SHP77 (cell line): ENCODE measurements at regions not wholly inside any gene's neighbourhood (a gene's known extent, or its start where the extent isn't known, plus 50 kb on each side); places are given as distances from the start of the nearest gene placed in this dataset.
A peak's percentile ranks its signal among the peaks of the same experiment; 100 is the strongest.
"Not testable (repeated sequence)": the region's sequence is repeated elsewhere in the genome, so short reads cannot be mapped to it uniquely, and the experiment has no call there.

ENCODE experiments used
- DNase-seq, 2 experiments: peaks; one replicate each; lab custom pipeline; 2025; lab: John Stamatoyannopoulos, UW

- not testable (repeated sequence) for DNase-seq
Observed at GRCh38 chr5:34329201-34329600, 286.2 kb upstream of the C1QTNF3 start.

DNA sequence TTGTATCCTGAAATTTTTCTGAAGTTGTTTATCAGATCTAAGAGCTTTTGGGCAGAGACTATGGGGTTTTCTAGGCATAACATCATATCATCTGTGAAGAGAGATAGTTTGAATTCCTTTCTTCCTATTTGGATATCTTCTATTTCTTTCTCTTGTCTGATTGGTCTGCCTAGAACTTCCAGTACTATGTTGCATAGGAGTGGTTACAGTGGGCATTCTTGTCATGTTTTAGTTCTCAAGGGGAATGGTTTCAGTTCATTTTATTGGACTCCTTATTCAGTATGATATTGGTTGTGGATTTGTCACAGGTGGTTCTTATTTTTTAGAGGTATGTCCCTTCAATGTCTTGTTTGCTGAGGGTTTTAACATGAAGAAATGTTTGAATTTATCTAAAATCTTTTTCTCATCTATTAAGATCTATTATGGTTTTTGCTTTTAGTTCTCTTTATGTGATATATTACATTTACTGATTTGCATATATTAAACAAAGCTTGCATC lies 286.6 kb upstream of the C1QTNF3 start:
- DNase-seq: not testable (repeated sequence)

- DNase-seq: not testable (repeated sequence)
Observed at GRCh38 chr5:34331928-34332454, 289.0 kb upstream of the C1QTNF3 start.

DNA sequence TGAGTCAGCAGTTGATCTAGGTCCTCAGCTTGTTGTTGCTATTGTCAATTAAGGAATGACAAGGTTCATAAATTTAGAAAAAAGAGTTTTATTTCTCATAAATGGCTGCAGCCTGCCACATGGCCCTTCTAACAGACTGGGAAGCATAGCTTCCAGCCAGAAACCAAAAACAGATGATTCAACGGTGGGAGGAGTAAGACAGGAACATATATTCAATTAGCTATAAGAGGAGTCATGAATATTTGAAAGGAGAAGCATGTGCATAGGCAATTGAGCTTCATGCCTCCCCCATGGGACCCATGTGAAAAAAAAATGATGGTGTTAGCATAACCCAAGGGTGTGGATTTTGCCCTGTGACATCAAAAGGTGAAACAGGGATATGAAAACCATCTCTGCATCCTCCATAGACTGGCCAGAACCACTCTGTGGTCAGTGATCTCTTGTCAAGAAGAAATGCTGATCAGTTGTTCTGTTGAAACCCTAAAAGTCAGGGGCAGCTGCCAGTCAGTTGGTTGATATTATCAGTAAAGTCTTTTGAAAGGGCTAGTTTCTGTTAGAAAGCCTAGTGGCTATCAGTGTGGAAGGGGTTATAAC lies 296.5 kb upstream of the C1QTNF3 start:
- not testable (repeated sequence) for DNase-seq

DNA sequence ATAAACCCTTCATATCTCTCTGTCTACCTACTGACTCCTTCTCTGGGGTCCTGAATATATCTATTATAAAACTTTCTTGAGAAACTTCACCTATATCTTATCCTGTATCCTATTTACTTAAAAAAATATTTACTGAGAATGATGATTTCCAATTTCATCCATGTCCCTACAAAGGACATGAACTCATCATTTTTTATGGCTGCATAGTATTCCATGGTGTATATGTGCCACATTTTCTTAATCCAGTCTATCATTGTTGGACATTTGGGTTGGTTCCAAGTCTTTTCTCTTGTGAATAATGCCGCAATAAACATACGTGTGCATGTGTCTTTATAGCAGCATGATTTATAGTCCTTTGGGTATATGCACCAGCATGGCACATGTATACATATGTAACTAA lies 301.7 kb upstream of the RAI14 start:
- not testable (repeated sequence) for DNase-seq

- DNase-seq: not testable (repeated sequence)
Observed at GRCh38 chr5:34371417-34371816, 284.7 kb upstream of the RAI14 start.

- not testable (repeated sequence) for DNase-seq
Observed at GRCh38 chr5:34371817-34372216, 284.3 kb upstream of the RAI14 start.

- DNase-seq: peak; percentile 51 to 83
Observed at GRCh38 chr5:34372739-34373138, 283.4 kb upstream of the RAI14 start.

- DNase-seq: not testable (repeated sequence)
Observed at GRCh38 chr5:34377651-34378050, 278.5 kb upstream of the RAI14 start.

DNA sequence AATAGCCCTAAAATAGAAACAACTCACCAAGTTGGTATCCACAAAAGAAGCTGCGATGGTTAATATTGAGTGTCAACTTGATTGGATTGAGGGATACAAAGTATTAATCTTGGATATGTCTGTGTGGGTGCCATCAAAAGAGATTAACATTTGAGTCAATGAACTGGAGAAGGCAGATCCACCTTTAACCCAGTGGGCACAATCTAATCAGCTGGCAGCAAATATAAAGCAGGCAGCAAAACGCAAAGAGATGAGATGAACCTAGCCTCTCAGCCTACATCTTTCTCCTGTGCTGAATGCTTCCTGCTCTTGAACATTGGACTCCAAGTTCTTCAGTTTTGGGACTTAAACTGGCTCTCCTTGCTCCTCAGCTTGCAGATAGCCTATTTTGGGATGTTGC lies 277.6 kb upstream of the RAI14 start:
- DNase-seq: not testable (repeated sequence)

DNA sequence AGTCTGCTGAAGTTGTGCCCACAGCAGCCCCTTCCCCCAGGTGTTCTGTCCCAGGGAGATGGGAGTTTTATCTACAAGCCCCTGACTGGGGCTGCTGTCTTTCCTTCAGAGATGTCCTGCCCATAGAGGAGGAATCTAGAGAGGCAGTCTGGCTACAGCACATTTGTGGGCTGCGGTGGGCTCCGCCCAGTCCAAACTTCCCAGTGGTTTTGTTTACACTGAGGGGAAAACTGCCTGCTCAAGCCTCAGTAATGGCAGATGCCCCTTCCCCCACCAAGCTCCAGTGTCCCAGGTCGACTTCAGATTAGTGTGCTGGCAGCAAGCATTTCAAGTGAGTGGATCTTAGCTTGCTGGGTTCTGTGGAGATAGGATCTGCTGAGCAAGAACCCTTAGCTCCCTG lies 267.4 kb upstream of the RAI14 start:
- DNase-seq: not testable (repeated sequence)

DNA sequence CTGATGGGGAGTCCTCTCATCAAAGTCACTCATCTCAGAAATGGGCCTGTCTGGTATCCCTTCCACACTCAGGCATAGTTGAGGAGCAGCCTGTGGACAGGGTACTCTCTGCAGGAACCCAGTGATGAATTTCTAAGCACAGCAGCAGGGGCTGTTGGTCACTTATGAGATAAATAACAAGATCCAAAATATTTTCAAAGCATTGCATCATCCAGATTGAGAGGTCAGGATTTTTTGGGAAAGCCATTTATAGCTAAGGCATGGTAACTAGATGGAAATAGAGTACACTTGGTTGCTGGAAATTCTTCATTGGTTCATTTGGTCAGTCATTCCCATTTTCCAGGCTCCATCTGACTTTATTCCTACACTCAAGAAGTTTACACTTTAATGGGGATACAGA lies 246.8 kb upstream of the RAI14 start:
- DNase-seq: no peak

DNA sequence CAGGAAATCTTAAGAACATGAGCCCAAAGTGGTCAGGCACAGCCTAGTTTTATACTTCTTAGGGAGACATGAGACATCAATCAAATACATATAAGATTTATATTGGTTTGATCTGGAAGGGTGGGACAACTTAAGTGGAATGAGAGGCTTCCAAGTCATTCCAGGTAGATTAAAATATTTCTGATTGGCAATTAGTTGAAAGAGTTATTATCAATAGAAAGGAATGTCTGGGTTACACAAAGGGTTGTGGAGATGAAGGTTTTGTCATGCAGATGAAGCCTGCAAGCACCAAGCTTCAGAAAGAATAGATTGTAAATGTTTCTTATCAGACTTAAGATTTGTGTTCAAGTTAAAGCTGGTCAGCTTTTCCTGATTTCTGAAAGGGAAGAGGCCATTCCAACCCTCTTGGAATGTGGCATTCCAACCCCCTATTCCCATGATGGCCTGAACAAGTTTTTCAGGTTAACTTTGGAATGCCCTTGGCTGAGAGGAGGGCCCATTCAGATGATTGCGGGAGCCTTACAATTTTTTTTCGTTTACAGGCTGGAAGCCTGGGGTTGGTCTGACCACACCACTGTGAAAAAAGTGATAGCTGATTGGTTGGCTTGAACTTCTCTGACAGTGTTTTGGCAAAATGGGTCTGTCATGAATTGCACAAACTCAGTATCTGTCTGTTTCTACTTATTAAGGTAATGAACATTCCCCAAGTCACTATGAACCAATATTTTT lies 245.6 kb upstream of the RAI14 start:
- DNase-seq: no peak

DNA sequence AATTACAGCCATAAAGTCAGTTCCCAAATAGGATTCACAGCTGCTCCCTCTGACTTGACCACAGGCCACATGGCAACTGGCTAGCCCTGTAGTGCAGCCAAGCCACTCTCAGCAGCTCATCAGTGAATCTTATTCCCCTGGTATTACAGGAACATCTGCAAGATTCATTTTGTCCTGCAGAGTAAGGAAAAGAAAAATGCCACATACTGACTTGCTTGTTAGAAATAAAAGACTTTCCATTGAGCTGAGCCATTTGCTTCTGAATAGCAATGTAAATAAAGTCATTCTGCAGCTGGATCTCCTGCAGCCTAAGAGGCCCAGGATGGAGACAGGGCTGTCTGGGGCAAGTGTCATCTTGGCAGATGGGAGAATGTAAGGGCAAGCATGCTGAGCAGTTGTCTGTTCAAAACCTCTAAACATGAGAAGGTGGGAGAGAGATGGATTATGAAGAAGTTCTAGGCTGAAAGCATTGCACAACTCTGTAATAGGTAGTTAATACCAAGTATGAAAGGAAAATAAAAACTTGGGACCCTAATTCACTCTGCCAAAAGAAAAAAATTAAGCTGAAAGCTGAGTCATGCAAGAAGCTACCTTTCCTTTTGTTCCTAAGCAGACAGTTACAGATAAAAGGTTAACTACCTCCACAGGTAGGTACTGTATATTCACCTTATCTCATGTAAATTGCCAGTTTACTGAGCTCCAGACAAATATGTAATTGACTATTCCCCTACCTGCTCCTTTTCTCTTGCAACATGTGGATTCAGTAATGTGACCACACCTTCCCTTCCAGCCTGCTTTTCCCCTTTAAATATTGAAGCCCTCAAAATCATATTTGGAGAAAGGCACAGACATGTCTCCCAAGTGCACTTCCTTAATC lies 244.4 kb upstream of the RAI14 start:
- DNase-seq: peak; percentile 33 to 44

GRCh38 chr5:34412736-34413135 lies 243.4 kb upstream of the RAI14 start:
- DNase-seq: no peak

GRCh38 chr5:34415559-34416198 lies 240.4 kb upstream of the RAI14 start:
- DNase-seq: no peak

GRCh38 chr5:34416501-34417008 lies 239.6 kb upstream of the RAI14 start:
- DNase-seq: no peak

DNA sequence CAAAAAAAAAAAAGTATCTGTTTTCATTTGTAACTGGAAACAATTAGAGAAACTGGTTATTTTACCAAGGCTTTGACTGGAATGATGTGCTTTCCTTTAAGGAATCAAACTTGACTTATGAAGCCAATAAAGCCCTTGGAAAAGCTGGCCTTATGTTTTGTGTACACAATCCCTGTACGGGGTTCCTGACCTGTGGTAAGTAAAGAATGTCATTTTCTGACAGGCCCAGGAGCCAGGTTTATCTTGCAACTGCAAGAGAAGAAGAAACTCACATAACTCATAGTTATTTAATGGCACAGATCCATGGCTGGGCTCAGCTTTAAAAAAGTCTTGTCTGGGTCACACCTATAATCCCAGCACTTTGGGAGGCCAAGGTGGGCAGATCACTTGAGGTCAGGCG lies 235.9 kb upstream of the RAI14 start:
- DNase-seq: not testable (repeated sequence)

DNA sequence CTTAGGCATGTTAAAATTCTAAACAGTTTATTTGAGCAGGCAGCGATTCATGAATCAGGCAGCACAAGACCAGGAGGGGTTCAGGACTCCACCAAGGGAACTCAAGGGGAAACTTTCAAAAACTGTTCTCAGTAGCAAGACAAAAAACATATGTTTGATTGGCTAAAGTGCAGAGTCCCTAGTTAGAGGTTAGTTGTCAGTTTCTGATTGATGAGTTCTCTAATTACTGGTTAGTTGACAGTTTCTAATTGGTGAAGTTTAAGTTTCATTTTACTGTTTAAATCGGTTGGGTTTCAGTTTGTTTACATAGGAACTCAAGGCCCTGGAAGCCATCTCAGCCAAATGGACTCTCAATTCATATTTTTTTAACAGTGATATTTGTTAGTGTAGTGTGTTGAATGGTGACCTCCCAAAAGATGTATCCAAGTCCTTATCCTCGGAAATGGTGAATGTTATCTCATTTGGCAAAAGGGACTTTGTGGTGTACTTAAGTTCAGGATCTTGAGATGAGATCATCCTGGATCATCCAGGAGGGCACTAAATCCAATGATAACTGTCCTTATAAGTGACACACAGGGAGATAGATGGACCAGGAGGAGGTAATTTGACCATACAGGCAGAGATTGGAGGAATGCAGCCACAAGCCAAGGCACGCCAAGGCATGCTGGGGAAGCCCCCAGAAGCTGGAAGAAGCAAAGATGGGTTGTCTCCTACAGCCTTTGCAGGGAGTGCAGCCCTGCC lies 219.2 kb upstream of the RAI14 start:
- no peak for DNase-seq

- DNase-seq: no peak
Observed at GRCh38 chr5:34439601-34440000, 216.5 kb upstream of the RAI14 start.

DNA sequence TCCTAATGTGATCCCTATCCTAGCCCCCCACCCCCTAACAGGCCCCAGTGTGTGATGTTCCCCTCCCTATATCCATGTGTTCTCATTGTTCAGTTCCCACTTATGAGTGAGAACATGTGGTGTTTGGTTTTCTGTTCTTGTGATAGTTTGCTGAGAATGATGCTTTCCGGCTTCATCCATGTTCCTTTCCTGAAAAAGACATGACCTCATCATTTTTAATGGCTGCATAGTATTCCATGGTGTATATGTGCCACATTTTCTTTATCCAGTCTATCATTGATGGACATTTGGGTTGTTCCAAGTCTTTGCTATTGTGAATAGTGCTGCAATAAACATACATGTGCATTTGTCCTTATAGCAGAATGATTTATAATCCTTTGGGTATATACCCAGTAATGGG lies 214.4 kb upstream of the RAI14 start:
- DNase-seq: not testable (repeated sequence)
